ENCODE measurements at regions not wholly inside any gene's neighbourhood (a gene's known extent, or its start where the extent isn't known, plus 50 kb on each side); places are given as distances from the start of the nearest gene placed in this dataset.

DNA sequence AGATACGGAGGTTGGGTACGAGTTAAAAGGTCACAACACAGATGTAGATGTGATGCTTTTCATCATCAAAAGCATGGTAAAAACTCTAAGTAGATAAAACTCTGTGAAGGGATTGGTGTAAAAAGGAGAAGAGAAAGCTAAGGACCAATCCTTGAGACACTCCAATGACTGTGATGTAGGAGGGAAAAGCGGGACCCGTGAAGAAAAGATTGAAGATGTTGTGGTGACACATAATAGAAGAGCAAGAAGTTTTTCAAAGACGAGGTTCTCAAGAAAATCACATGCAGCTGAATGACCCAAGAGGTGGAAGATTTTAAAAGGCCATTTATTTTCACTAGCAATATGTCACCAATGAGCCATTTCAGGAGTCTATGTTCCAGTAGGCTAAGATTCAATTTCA, 179.5 kb downstream of the MRPL39 start:
- intact Hi-C loops (cut with DNase I) = no loop called here
- H3K4me3 ChIP-seq = no peak overlapping the region
- no peak for DNase-seq (ENCODE audit: extremely low spot score in 2 of 2)
- no peaks in the 10 kb centered on the region for H3K36me3 ChIP-seq
- H3K9me3 ChIP-seq = no peaks in the 10 kb centered on the region
- H3K27ac ChIP-seq = no peak overlapping the region
- no peaks in the 10 kb centered on the region for H3K4me1 ChIP-seq
- no peak for TF ChIP-seq POLR2A (IDR thresholded peaks at IDR 0.05)
- TF ChIP-seq, protein P1, sequence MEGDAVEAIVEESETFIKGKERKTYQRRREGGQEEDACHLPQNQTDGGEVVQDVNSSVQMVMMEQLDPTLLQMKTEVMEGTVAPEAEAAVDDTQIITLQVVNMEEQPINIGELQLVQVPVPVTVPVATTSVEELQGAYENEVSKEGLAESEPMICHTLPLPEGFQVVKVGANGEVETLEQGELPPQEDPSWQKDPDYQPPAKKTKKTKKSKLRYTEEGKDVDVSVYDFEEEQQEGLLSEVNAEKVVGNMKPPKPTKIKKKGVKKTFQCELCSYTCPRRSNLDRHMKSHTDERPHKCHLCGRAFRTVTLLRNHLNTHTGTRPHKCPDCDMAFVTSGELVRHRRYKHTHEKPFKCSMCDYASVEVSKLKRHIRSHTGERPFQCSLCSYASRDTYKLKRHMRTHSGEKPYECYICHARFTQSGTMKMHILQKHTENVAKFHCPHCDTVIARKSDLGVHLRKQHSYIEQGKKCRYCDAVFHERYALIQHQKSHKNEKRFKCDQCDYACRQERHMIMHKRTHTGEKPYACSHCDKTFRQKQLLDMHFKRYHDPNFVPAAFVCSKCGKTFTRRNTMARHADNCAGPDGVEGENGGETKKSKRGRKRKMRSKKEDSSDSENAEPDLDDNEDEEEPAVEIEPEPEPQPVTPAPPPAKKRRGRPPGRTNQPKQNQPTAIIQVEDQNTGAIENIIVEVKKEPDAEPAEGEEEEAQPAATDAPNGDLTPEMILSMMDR (IDR thresholded peaks at IDR 0.05) = no peak
- TF ChIP-seq POLR2AphosphoS5 (IDR thresholded peaks at IDR 0.05; ENCODE audit: insufficient read depth in 1 of 2, low read depth in 1 of 2) = no peak
- H3K27me3 ChIP-seq = no peaks in the 10 kb centered on the region

DNA sequence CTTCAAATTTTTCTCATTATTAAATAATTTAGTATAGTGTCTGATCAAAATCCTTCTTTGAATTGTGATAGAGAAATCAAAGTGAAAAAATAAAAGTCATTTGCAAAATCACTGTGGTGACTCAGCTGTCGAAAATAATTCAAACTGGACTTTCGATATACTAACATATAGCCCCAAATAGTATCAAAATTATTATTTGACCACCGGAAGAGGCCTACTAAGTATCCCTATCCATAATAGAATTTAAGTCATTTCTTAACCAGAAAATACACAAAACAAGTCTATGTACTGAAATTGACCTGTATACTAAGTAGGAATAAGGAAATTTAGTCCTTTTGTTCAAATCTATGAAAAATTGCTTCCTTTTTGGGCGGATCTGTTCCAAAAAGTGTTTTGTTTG, 180.7 kb downstream of the MRPL39 start:
- Histone ChIP-seq H3K27ac (no peak overlapping the region), H3K4me3 (no peak overlapping the region), H3K27me3 (no peaks in the 10 kb centered on the region), H3K9me3 (no peaks in the 10 kb centered on the region), H3K36me3 (no peaks in the 10 kb centered on the region), H3K4me1 (no peaks in the 10 kb centered on the region)
- intact Hi-C loops (cut with DNase I) = no loop called here
- no peak for DNase-seq (ENCODE audit: extremely low spot score in 2 of 2)
- no peak for TF ChIP-seq POLR2A (IDR thresholded peaks at IDR 0.05)
- TF ChIP-seq, protein P1 (IDR thresholded peaks at IDR 0.05) = no peak
- no peak for TF ChIP-seq POLR2AphosphoS5 (IDR thresholded peaks at IDR 0.05; ENCODE audit: insufficient read depth in 1 of 2, low read depth in 1 of 2)

DNA sequence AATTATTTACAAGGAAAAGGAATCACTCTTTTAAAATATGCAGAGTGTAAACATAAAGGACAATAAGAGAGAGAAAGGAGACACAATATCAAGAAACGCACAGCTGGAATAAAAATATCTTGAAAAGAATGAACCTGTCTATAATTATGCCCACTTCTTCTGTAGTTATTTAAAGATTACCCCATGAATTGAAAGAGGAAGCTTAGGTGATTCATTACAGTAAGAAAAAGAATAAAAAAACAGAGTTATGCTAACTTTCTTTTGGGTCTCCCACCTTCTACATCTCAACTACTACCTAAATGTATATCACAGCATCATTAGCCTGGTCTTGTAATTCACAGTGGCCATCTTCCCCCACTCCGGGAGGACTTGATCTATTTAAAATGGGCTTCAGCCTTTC, 182.1 kb downstream of the MRPL39 start:
- no peaks in the 10 kb centered on the region for H3K9me3 ChIP-seq
- intact Hi-C loops (cut with DNase I) = no loop called here
- no peak for DNase-seq (ENCODE audit: extremely low spot score in 2 of 2)

DNA sequence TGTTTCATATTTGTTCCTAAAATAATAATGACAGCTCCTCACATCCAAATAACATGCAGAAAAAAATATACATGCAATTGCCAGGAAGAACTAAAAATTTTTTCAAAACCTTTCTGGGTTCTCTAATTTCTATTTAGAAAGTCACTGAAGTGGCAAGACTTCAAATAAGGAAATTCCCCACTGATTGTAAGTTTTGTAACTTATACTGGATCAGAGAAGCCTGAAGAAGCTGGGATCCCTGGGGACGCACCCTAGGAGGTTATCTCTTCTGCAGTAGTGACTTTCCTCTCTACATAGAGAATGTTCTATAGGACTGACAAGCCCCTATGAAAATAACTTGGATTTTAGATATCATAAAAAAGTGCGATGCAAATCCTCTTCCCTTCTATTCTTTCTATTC, 182.6 kb downstream of the MRPL39 start:
- H3K36me3 ChIP-seq = no peaks in the 10 kb centered on the region
- H3K9me3 ChIP-seq = no peaks in the 10 kb centered on the region
- H3K4me1 ChIP-seq = no peaks in the 10 kb centered on the region
- no peaks in the 10 kb centered on the region for H3K27me3 ChIP-seq
- no peak overlapping the region for H3K4me3 ChIP-seq
- TF ChIP-seq, protein P1 (IDR thresholded peaks at IDR 0.05) = no peak
- TF ChIP-seq POLR2AphosphoS5 (IDR thresholded peaks at IDR 0.05; ENCODE audit: insufficient read depth in 1 of 2, low read depth in 1 of 2) (no peak), POLR2A (IDR thresholded peaks at IDR 0.05) (no peak)
- DNase-seq (ENCODE audit: extremely low spot score in 2 of 2) = no peak
- intact Hi-C loops (cut with DNase I) = no loop called here
- no peak overlapping the region for H3K27ac ChIP-seq

More for the DNA sequence above, 182.1 kb downstream of the MRPL39 start:
- H3K4me3 ChIP-seq = no peak overlapping the region
- H3K27me3 ChIP-seq = no peaks in the 10 kb centered on the region
- no peaks in the 10 kb centered on the region for H3K36me3 ChIP-seq
- TF ChIP-seq POLR2AphosphoS5 (IDR thresholded peaks at IDR 0.05; ENCODE audit: insufficient read depth in 1 of 2, low read depth in 1 of 2) = no peak
- TF ChIP-seq POLR2A (IDR thresholded peaks at IDR 0.05) = no peak
- TF ChIP-seq, protein P1 (IDR thresholded peaks at IDR 0.05) = no peak
- no peaks in the 10 kb centered on the region for H3K4me1 ChIP-seq
- H3K27ac ChIP-seq = no peak overlapping the region

DNA sequence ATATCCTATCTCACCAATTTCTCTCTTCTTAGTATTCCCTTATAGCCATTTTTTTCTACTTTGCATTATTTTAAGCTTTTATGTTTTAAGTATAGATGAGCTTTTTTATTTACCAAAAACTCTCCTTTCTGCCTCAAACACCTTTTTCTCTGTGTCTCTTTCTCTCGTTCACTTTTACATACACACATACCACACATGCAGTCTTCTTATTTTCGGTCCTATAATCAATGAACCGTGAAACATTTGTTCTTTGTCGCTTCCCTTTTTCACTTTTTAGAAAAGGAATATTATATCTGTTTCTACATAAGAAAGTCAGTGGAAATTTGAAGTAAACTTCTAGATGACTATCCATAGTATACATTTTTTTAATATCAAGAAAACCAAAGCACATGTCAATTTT, 183.2 kb downstream of the MRPL39 start:
- no peaks in the 10 kb centered on the region for H3K27me3 ChIP-seq
- no peak for DNase-seq (ENCODE audit: extremely low spot score in 2 of 2)
- no peaks in the 10 kb centered on the region for H3K4me1 ChIP-seq
- H3K4me3 ChIP-seq = no peak overlapping the region
- intact Hi-C loops (cut with DNase I) = no loop called here
- TF ChIP-seq, protein P1 (IDR thresholded peaks at IDR 0.05) = no peak
- TF ChIP-seq POLR2AphosphoS5 (IDR thresholded peaks at IDR 0.05; ENCODE audit: insufficient read depth in 1 of 2, low read depth in 1 of 2) (no peak), POLR2A (IDR thresholded peaks at IDR 0.05) (no peak)
- H3K36me3 ChIP-seq = no peaks in the 10 kb centered on the region
- no peaks in the 10 kb centered on the region for H3K9me3 ChIP-seq
- no peak overlapping the region for H3K27ac ChIP-seq

Data from vagina (tissue), 2 donors.